HepG2 (cell line): ENCODE measurements at regions not wholly inside any gene's neighbourhood (a gene's known extent, or its start where the extent isn't known, plus 50 kb on each side); places are given as distances from the start of the nearest gene placed in this dataset.

Experiments used
- ATAC-seq: fragments of 200-7000 bp; cut with Tn5 transposase; 3 replicates; pipeline ENCODE4 v1.9.1; 2020; ENCODE audit warnings: mild to moderate bottlenecking, moderate library complexity
- BruUV-seq: library from RNA; stranded (reverse); fragments of 400-500 nt; replicated peaks from 2 replicates; lab custom pipeline; 2021; lab: Mats Ljungman, UMichigan
- CTCF ChIA-PET: fragments of 300-600 bp; formaldehyde crosslinking; extraction: SDS; loops from one replicate; lab custom pipeline; 2021; ENCODE audit warnings: low total read pairs, inconsistent platforms, low intra/inter-chr PET ratio; lab: Yijun Ruan, JAX
- POLR2A ChIA-PET: fragments of 350-600 bp; sonication (Branson Sonifier 250); formaldehyde crosslinking; loops from one replicate; lab custom pipeline; 2020; ENCODE audit warnings: antibody characterized with exemption, inconsistent platforms; lab: Yijun Ruan, JAX
- DNase-seq: peaks from one replicate; pipeline ENCODE4 v3.0.0-alpha.2; 2015; ENCODE audit warnings: low spot score
- FAIRE-seq: peaks from 3 replicates; lab custom pipeline; 2011; peaks lifted over from hg19 to GRCh38; lab: Jason Lieb, UNC
- H2AFZ ChIP-seq: one replicate; pipeline ENCODE4 v1.6.1; 2011; ENCODE audit warnings: low read length, inconsistent platforms
- H3K27ac ChIP-seq: fragments of 300-600 bp; 3 replicates; pipeline ENCODE4 v1.8.0; 2011; ENCODE audit warnings: mixed run types, mild to moderate bottlenecking, mixed read lengths, low read length, inconsistent platforms; ENCODE audit not compliant: insufficient read depth; ENCODE audit errors: extremely low read length
- H3K27me3 ChIP-seq, 2 experiments: fragments of 200-600 bp in 1 of 2; 2 replicates in 1 of 2; 3 replicates in 1 of 2; pipeline versions ENCODE4 v1.6.0 to v1.8.0; 2011; ENCODE audit warnings: low read length in 2 of 2, mild to moderate bottlenecking in 2 of 2, moderate library complexity in 2 of 2, inconsistent platforms in 1 of 2; ENCODE audit not compliant: insufficient read depth in 2 of 2, control insufficient read depth in 1 of 2
- H3K36me3 ChIP-seq, 2 experiments: fragments of 200-600 bp in 1 of 2; replicated peaks in 1 of 2; 2 replicates in 1 of 2; 3 replicates in 1 of 2; pipeline versions ENCODE4 v1.5.1 to v1.8.0; 2011; ENCODE audit warnings: low read length in 2 of 2, inconsistent platforms in 1 of 2; ENCODE audit not compliant: insufficient read depth in 2 of 2, control insufficient read depth in 1 of 2
- H3K4me1 ChIP-seq: 2 replicates; pipeline ENCODE4 v1.5.1; 2012; ENCODE audit warnings: low read length, inconsistent platforms; ENCODE audit not compliant: insufficient read depth
- H3K4me2 ChIP-seq: 2 replicates; pipeline ENCODE4 v1.6.0; 2011; ENCODE audit warnings: low read depth, low read length, inconsistent platforms
- H3K4me3 ChIP-seq, 3 experiments: fragments of 200-600 bp in 1 of 3; sonication (generic), shearing (Covaris generic) in 1 of 3; replicated peaks in 1 of 3; 2 replicates each; pipeline ENCODE4 v1.5.1; 2011 to 2016; ENCODE audit warnings: low read length in 3 of 3, inconsistent platforms in 2 of 3, low read depth in 2 of 3, mild to moderate bottlenecking in 2 of 3, control low read depth in 1 of 3, mixed read lengths in 1 of 3; ENCODE audit not compliant: insufficient read depth in 1 of 3
- H3K79me2 ChIP-seq: one replicate; pipeline ENCODE4 v1.6.1; 2011; ENCODE audit warnings: low read length, inconsistent platforms; ENCODE audit not compliant: insufficient read depth
- H3K9ac ChIP-seq: 2 replicates; pipeline ENCODE4 v1.6.0; 2011; ENCODE audit warnings: mild to moderate bottlenecking, low read depth, low read length, inconsistent platforms; ENCODE audit not compliant: insufficient read depth
- H3K9me3 ChIP-seq: 2 replicates; pipeline ENCODE4 v1.5.1; 2012; ENCODE audit warnings: mild to moderate bottlenecking, low read length
- H4K20me1 ChIP-seq: 2 replicates; pipeline ENCODE4 v1.6.0; 2011; ENCODE audit warnings: inconsistent platforms, mild to moderate bottlenecking, low read length, moderate library complexity; ENCODE audit not compliant: insufficient read depth
- CEBPB ChIP-seq: IDR thresholded peaks from 2 replicates; pipeline ENCODE4 v1.6.1; 2011; ENCODE audit warnings: low read depth, low read length, improper control_type of control experiment, borderline replicate concordance
- PRMT3 ChIP-seq: sonication (generic); formaldehyde crosslinking; IDR thresholded peaks from 2 replicates; pipeline ENCODE4 v1.8.1; 2022; ENCODE audit warnings: low read depth, mild to moderate bottlenecking, moderate library complexity, missing genetic modification reagents, borderline replicate concordance
- SAP130 ChIP-seq: IDR thresholded peaks from 2 replicates; pipeline ENCODE4 v1.6.1; 2016; ENCODE audit warnings: low read depth
- SKIL ChIP-seq: sonication (generic); formaldehyde crosslinking; IDR thresholded peaks from 2 replicates; pipeline ENCODE4 v1.8.0; 2022; ENCODE audit warnings: missing genetic modification reagents, mild to moderate bottlenecking, moderate library complexity, borderline replicate concordance
- ZNF503 ChIP-seq: sonication (generic); formaldehyde crosslinking; IDR thresholded peaks from 2 replicates; pipeline ENCODE4 v1.4.0; 2020; ENCODE audit warnings: missing genetic modification reagents
- ZNF687 ChIP-seq: sonication (generic); formaldehyde crosslinking; IDR thresholded peaks from 2 replicates; pipeline ENCODE4 v1.5.1; 2020; ENCODE audit warnings: mild to moderate bottlenecking, missing genetic modification reagents, moderate library complexity
- WGBS: methylation state at CpG from one replicate; pipeline ENCODE4 v1.1.6; 2017; ENCODE audit warnings: low lambda C conversion rate; 5-methylcytosine and 5-hydroxymethylcytosine counted together
- in situ Hi-C: cut with HindIII; loops from 2 replicates; pipeline ENCODE4 v1.10.0; 2017; ENCODE audit warnings: low pct_unique_long_range_greater_than_20kb; ENCODE audit not compliant: extremely low pct_ligation_motif_present
- intact Hi-C: fragments of 100-400 bp; cut with micrococcal nuclease; formaldehyde crosslinking; loops from one replicate; pipeline ENCODE4 v1.10.0; 2022; ENCODE audit not compliant: unreplicated experiment

- no peaks in the 10 kb centered on the region; a peak in 1 of 5 replicates for H3K27me3 ChIP-seq
- H3K9me3 ChIP-seq: no peaks in the 10 kb centered on the region
- ChIA-PET CTCF (no interaction called here), POLR2A (no interaction called here)
- no peak overlapping the region for H3K4me2 ChIP-seq
- no peak for TF ChIP-seq CEBPB
- TF ChIP-seq ZNF687: peak; percentile 3; the same call in 1 of the 2 replicates
- TF ChIP-seq ZNF503 (CRISPR knock-in tag): no peak
- TF ChIP-seq SKIL (CRISPR knock-in tag): no peak
- no peak for TF ChIP-seq PRMT3 (CRISPR knock-in tag)
- TF ChIP-seq SAP130: no peak
- no peak overlapping the region for H3K27ac ChIP-seq
- BruUV-seq: no TSS peak
- H3K4me1 ChIP-seq: peaks cover 12% of the 10 kb centered on the region
- H4K20me1 ChIP-seq: no peaks in the 10 kb centered on the region
- DNase-seq: no peak
- no peaks in the 10 kb centered on the region for H3K36me3 ChIP-seq
- ATAC-seq: no peak; the same call in 2 of the 3 replicates
- intact Hi-C loops: no loop called here
- no peaks in the 10 kb centered on the region for H3K79me2 ChIP-seq
- FAIRE-seq: no peak
- no peak overlapping the region for H3K4me3 ChIP-seq
- no peak overlapping the region for H3K9ac ChIP-seq
- 89% methylated on average over 67 of the region's 68 CpGs for WGBS
- in situ Hi-C loops: no loop called here
- H2AFZ ChIP-seq: no peak overlapping the region
Measured at GRCh38 chr6:7050872-7051779, 56.6 kb upstream of the RREB1 start.
